ENCODE measurements at regions not wholly inside any gene's neighbourhood (a gene's known extent, or its start where the extent isn't known, plus 50 kb on each side); places are given as distances from the start of the nearest gene placed in this dataset.

DNA sequence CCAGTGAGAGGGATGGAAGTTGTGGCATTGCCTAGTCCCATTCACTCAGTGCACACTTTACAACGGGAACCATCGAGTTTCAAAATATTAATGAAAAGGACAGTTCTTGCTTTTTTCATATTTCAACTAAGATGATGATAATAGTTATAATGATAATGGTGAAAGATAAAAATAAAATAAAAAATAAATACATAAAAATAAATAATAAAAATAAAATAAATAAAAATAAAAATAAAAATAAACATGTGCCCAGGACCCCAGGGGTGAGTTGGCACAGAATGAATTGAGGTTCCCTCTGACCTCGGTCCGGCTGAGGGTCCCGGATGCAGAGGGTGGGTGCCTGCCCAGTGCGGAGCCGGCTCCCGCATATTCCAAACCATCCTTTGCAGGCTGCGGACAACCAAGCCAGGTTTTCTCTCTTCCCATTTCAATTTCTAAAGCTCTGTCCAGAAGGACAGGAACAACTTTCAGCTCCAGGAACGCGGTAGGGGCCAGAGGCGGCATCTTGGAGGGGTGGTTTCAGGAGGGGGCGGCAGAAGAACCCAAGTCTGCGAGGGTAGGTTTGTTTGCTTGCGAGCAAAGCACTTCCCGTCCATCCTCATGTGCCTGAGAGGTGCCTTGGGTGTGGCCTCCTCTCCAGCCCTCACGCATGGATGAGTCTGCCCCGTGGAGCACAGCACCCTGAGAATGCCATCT, 236.8 kb downstream of the DLL1 start:
- DNase-seq: peak; percentile 59

DNA sequence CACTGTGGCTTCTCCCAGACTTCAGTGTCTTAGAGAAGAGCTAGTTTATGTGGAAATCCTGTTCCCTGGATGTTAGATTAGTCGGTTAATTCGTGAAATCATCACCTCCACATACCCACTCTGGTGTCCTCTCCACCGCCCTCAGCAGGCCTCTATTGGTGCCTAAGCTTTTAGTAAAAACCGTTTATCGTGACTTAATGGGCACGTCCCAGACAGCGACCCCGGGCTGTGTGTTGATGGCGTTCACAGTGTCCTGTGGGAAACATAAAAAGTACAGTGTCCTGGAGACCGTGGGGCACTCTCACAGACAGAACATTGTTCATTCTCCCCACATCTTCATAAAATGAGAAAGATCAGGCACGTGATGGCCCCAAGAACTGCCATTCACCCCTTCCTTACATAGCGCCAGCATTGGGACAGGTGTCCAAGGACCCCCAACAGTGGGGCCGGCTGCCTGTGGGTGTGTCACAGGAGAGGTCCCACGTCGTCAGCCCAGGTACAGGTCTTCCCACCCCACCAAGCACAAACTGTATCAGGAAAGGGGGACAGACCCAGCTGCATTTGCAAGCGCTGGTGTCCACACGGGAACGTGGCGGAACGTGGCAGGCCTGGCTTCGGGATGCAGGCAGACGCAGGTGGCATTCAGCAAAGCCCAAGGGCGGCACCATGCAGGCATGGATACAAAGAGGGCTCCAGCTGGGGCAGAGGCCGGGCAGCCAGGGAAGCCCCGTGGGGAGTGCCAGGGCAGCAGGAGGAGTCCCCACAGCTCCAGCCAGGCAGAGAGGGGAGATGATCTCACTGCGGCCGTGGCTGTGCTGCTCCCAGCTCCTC, 237.7 kb downstream of the DLL1 start:
- DNase-seq: peak; percentile 50

DNA sequence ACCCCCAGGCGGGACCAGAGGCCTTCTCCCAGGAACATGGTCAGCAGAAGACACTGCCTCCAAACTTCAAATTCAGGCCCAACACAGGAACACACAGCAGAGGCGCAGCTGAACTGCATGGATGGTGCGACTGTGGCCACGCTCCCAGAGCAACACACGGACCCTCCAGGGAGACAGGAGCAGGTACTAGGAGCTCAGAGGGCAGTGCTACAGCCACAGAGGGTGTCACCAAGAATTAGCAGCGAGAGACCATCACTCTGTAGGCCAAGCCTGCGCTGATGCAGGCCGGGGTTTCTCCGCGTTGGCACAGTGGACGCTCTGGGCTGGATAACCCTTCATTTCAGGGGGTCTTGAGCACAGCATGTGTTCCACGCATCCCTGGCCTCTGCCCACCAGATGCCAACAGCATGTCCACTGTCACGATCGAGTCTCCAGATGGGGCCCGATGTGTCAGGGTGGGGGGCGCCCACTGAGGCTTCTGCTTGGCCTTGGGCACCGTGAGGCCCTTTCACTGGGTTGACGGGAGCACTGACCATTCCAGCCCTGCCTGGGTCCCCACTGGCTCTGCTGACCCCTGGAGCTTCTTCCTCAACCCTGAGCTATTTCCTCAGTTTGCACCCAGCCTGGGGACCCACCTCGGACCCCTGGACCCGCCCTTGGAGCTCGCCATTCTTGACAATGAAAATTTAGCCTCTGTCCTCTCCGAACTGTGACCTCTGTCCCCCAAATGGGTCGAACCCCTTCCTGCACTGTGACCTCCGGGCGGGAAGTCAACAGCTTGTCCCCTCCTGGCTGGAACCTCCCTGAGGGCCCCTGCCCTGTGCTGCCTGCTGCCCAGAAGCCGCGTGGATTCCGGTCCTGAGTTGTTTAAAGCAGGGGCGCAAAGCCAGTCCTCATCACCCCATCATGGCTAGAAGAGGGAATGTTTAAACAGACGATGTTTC, 239.4 kb downstream of the DLL1 start:
- DNase-seq: peak; percentile 61

DNA sequence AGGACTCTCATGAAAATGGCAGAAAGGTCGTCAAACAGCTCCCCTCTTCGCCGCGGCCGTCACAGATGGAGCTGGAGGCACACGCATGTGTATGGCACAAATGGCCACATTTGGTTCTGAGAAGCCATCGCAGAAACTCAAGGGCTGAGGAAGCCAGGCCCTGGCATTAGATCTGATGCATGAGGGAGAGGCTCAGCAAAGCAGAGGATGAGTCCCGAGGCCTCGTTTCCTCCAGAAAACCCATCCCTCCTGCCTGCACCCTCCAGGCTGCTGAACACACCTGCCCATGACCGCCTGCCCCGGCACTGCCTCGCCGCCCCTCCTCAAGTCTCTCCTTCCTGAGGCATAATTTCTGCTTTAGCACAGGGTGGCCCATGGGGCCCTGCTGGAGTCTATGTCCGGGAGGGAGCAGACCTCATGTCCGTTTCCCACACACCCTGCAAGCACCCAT, 240.3 kb downstream of the DLL1 start:
- DNase-seq: peak; percentile 51

DNA sequence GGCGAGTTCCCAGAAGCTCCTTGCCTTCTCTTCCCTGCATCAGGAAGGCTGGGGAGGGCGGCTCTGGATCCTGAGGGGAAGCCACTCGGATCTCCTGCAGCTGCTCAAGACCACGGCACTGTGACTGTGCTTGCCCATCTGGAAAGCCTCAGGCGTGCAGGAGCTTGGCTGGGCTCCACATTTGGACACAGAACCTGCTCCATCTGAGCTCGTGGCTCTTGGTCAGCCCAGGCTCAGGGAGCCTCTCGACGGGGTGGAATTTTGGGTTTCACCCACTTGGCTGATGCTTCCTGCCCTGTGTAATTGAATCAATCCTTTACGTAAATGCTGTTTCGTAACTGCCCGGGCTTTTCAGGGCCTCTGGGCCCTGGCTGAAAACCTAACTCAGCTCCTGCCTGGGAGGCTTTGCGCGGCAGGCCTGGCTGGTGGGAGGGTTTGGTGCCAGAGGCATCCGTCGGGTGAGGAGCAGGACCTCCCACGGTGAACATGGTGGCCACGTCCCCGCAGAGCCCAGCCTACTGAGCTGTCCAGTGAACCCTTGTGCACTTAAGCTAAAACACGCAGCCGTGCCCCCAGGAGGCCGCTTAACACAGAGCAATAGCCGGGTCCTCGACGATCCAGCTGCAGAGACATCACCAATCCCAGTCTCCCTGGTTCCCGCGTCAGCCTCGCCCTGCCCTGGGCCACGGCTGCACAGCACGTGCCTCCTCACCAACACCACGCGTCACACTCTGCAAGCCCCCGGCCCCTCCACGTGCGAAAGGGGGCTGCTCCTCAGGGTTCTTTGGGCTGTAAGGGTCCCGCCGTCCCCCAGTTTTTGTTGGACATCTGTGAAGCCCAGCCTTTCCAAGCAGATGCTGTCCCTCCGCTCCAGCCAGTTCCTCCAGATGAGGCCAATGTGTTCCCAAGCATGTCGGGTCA, 241.0 kb downstream of the DLL1 start:
- DNase-seq: peak; percentile 55

DNA sequence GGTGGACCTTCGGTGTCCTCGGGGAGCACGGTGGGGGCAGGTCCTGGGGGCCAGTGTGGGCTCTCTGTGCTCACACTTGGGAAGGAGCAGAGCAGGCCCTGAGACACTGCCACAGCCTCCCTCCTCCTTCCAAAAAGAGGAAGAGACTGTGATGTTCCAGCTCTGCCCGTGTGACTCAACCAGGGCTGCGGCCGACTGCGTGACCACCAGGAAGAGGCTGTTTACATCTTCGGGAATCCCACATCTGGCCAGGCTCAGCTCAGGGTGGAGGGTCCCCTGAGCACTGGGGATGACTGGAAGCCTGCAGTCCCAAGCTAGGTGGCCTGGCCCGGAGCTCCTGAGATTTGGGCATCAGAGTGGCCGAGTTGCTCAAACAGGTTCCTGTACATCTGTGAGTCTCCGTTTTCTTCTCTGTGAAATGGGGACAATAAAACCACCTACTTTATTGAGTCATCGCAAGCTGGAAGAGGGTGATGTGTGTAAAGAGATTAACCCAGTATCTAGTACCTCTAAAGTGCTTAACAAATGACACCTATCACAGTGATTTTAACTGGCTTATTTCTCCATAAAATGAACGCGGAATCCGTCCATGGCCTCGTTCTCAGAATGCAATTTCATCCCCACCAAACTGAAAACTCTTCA, 242.1 kb downstream of the DLL1 start:
- DNase-seq: no peak

DNA sequence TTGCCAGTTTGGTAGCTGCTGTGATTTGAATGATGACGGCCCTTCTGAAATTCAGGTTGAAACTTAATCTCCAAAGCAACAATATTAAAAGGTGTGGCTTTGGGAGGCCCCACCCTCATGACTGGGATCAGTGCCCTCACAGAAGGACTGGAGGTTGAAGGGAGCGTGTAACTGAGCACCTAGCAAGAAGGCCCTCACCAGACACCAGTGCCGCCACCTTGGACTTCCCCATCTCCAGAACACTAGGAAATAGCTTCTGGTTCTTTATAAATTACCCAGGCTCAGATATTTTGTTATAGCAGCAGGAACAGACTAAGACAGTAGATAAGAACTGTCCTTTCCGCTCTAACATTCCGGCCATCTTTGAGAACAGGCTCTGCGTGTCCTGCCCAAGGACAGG, 243.1 kb downstream of the DLL1 start:
- DNase-seq: no peak

DNA sequence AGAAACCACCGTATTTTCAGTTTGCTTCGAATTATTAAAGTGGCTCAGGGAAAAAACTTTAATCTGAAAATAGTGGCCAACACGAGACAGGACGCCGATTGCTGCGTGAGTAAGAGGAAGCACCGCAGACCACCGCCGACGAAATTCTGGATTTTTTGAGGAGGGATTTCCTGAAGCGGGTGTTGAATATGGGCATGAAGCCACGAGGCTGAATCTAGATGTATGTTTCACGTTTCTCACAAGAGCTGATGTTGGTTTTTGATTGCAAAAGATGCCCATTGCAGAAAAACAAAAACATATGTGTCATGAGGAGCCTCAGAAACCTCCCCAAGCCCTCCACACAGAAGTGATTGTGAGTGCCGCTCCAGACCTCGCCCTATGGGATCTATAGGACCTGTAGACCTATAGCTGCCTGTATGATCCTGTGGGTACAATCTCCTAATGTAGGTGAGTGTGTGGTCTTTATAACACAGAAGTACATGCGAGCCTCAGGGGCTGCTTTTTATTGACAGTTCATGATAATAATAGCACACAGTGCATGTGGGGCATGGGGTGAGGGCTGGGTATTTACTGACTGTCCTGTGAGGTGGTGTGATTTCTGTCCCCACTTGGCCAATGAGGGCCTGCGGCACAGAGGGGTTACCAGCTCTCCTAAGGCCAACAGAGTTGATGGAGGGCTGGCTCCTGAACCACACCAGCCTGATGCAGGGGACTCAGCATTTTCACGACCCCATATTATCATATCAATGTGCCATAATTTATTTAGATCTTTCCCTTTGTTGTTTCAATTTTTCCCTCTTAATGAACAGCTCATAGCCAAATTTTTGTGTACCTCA, 243.9 kb downstream of the DLL1 start:
- DNase-seq: no peak

DNA sequence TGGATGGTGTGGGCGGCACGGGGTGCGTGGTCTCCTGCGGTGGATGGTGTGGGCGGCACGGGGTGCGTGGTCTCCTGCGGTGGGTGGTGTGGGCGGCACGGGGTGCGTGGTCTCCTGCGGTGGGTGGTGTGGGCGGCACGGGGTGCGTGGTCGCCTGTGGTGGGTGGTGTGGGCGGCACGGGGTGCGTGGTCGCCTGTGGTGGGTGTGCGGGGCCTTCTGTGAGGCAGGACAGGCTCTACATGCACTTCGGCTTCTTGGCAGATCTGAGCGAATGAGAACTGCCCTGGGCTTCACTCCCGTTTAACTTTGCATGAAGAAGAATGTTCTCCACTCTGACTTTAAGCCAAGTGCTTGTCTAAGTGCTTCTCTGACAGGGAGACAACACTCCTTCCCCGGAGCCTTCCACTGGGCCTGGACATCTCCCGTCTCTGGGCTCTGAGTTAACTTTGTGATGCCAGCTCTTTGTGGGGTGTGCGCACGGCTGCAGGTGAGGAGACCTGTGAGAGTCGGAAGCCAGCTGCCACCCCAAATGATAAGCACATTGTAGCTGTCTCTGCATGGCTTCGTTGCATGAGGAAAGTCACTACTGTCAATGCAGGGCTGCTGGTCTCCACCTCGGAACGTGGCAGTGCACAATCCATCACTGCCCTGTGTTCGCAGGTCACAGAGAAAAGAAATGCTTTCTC, 244.8 kb downstream of the DLL1 start:
- DNase-seq: peak; percentile 48

DNA sequence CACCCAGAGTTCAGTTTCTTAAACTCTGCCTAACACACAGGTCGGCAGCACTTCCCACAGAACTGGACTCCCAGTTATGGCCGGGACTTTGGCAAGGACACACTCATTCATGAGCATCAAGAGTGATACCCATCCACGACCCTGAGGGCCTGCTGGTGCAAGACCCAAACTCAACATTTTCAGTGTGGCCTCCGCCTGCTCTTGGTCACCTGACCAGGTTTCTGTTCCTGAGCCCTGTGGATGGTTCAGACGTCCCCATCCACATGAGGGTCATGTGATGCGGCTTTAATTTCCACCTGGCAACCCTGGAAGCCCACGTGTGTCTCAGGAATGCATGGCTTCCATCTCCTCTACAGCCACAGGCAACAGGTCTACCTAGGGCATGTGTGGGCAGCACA, 245.3 kb downstream of the DLL1 start:
- DNase-seq: no peak

DNA sequence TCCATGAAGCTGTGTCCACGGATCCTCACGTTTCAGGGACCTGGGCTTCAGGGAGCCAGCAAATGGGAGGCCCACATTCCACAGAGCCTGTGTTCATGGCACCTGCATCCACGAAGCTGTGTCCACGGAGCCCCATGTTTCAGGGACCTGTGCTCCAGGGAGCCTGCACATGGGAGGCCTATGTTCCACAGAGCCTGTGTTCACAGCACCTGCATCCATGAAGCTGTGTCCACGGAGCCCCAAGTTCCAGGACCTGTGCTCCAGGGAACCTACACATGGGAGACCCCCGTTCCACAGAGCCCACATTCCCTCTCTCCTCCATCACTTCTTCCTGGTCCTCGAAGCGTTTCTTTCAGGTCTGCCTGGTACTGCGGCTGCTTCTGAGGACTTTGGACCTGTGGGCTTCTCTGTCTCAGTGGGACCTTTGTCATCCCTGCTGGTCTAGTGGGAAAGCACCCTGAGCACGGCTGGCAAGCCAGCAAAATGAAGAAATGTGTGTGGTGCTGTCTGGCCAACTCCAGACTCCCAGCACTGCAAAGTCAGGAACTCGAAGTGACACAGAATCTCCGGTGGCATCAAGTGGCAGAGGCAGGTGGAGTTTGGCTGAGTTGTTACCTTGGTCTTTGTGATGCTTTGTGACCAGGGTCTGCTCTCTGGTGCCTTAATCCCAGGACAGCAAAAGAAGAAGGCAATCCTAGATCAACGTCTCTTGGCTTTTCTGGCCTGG, 245.9 kb downstream of the DLL1 start:
- no peak for DNase-seq

DNA sequence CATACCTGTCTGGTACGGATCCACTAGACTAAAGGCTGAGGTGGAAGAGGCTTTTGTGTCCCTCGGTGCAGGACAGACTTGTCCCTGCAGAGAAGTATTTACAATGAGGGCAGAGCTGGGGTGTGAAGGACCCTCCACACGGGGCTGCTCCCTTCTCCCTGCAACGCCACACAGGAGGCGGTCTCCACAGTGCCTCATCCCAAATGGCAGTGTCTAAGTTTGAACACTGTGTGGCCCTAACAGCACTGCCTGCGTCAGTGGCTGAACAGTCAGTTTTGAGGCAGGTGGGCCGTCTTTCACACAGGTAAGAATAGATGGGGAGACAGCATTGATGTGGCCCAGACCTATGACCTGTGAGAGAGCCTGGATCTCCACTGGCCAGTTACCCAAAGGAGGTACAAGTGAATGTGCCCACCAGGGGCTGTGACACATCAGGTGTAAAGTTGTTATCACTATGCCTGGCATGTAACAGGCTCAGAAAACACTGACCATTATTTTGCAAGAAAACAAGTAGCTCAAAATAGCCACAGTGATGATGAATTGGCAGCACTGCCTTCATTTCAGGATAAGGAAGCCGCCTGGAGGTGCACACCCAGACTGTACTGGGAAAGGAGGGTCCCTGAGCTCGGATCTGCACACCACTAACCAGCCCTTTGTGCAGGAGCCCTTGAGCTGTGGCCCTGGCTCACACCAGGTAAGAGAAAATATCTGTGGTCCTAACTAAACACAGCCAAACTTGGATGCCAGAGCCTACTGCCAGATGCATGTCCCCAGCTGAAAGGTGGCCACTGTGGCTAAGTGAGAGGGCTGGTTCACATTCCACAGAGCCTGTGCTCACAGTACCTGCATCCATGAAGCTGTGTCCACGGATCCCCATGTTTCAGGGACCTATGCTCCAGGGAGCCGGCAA, 246.7 kb downstream of the DLL1 start:
- no peak for DNase-seq

DNA sequence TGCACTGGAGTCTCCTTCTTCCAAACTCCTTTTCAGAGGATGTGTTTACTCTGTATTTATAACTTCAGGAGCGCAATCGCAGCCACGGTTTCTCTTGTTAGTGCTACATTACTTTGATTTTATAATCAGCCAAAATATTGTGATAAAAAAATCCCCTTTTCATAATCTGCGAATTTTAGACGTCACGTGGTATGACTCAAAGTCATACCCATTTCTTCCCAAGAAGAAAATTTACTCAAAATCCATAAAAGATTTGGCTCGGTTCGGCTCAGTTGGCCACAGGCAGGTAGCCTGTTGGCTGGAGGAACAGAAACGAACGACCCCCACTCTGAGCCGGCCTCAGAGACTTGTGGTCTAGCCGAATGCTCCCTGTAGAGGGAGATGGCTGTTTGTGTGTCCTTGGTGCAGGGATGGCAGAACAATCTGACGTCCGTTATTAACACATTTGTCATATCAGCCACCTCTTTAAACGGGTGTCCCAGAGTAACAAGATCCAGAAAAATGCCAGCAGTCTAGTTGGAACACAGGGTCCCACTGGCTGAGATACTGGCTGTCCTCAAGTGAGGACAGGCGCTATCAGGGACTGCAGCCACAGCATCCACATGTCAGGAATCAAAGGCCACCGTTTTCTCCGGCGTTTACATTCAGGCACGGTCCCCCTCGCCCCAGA, 247.6 kb downstream of the DLL1 start:
- DNase-seq: no peak

DNA sequence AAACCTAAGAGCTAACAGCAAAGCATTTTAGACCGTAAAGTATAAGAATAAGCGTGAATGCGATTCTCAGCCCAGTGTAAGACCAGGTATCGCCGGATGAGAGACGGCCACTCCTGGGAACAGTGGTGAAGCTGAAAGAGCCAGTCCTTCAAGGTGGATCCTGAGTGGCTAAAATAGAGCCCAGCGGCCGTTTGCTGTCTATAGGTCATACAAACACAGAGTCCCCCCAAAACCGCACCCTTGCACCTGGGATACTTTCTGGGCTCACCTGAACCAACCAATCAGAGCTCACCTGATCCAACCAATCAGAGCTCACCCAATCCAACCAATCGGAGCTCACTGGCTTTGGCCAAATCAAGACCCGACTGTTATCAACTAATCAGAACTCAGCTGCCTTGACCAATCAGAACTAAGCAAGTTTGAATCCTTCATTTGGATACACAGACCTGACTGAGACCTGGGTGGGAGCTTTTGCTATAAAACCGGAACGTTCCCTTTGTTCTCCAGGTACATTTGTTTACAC, 248.2 kb downstream of the DLL1 start:
- DNase-seq: no peak

DNA sequence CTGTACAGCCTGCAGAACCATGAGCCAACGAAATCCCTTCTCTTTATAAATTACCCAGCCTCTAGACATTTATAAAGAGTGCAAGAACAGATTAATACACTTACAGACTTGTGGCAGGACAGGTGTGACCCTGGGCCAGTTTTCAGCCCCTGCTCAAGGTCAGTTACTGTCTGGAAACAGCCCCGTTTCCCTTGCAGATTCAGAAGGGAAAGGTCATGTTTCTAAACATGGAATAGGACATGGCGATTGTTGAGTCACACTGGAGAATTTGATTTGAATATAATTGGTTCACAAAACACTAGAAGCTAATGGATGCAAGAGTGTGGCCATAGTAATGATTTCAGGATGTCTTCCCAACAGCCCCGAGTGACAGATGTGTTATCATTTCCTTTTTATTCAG, 248.8 kb downstream of the DLL1 start:
- DNase-seq: no peak

DNA sequence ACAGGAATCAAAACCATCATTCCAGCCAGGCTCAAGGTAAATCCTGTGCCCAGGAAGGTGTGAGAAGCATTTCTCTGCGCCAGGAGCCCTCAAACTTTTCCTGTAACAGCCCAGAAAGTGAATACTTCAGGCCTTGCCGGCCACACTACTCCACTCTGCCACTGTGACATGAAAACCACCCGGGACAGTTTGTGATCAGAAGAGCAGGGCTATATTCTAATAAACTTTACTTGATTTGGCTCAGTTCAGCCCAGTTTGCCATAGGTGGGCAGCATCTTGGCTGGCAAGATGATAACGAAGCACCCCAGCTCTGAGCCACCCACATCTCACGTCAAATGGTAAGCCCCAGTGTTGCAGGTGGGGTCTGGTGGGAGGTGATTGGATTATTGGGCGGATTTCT, 249.4 kb downstream of the DLL1 start:
- DNase-seq: no peak

DNA sequence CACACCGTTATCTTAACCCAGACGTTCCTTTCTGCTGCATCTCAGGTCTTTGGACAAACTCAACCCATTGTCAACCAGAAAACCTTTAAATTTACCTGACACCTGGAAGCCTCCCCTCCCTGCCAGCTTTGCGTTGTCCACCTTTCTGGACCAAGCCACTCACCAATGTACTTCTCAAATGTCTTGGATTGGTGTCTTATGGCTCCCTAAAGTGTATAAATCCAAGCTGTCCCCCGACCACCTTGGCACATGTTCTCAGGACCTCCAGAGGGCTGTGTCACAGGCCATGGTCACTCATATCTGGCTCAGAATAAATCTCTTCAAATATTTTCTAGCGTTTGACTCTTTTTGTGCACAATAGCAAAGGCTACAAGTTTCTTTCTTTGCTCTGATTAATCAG, 250.0 kb downstream of the DLL1 start:
- DNase-seq: no peak

Data from activated effector memory CD4-positive, alpha-beta T cell treated with anti-CD3 and anti-CD28 coated beads, Interleukin-2, amount 50 U/mL, for 16 hours (primary cell).